SK-N-SH treated with all-trans-retinoic acid at 6 μM for 48 hours (cell line): ENCODE measurements at regions not wholly inside any gene's neighbourhood (a gene's known extent, or its start where the extent isn't known, plus 50 kb on each side); places are given as distances from the start of the nearest gene placed in this dataset.

Experiments
- ATAC-seq: fragments of 200-7000 bp; cut with Tn5 transposase; 3 replicates; pipeline ENCODE4 v1.9.1; 2020; ENCODE audit warnings: mild to moderate bottlenecking, moderate library complexity
- ARNTL ChIP-seq: fragments of 450-650 bp; formaldehyde crosslinking; IDR thresholded peaks from 2 replicates; pipeline ENCODE4 v1.5.0; 2020; ENCODE audit warnings: low read depth, mild to moderate bottlenecking, moderate library complexity, borderline replicate concordance
- BACH2 ChIP-seq: fragments of 250-450 bp; sonication (Bioruptor Pico); IDR thresholded peaks from 2 replicates; pipeline ENCODE4 v1.9.0; 2021; ENCODE audit warnings: mild to moderate bottlenecking, borderline replicate concordance
- CREB5 ChIP-seq: fragments of 250-450 bp; sonication (Bioruptor Pico); IDR thresholded peaks from 2 replicates; pipeline ENCODE4 v1.5.1; 2020; ENCODE audit warnings: low read depth, mild to moderate bottlenecking, moderate library complexity
- CSDC2 ChIP-seq: fragments of 250-450 bp; sonication (Bioruptor Pico); IDR thresholded peaks from 2 replicates; pipeline ENCODE4 v1.5.0; 2020; ENCODE audit warnings: mild to moderate bottlenecking, moderate library complexity
- CSRNP3 ChIP-seq: fragments of 250-450 bp; sonication (Bioruptor Pico); IDR thresholded peaks from 2 replicates; pipeline ENCODE4 v1.5.1; 2021; ENCODE audit warnings: mild to moderate bottlenecking, moderate library complexity
- ESRRG ChIP-seq: fragments of 250-450 bp; sonication (Bioruptor Pico); IDR thresholded peaks from 2 replicates; pipeline ENCODE4 v1.6.1; 2021; ENCODE audit warnings: mild to moderate bottlenecking
- GLIS3 ChIP-seq: fragments of 250-450 bp; sonication (Bioruptor Pico); IDR thresholded peaks from 2 replicates; pipeline ENCODE4 v1.5.0; 2020; ENCODE audit warnings: mild to moderate bottlenecking, moderate library complexity
- ISL1 ChIP-seq: fragments of 250-450 bp; sonication (Bioruptor Pico); IDR thresholded peaks from 2 replicates; pipeline ENCODE4 v2.1.2; 2022; ENCODE audit warnings: mild to moderate bottlenecking, moderate library complexity
- OSR1 ChIP-seq: fragments of 250-450 bp; sonication (Bioruptor Pico); IDR thresholded peaks from 2 replicates; pipeline ENCODE4 v1.8.0; 2022; ENCODE audit warnings: moderate library complexity, mild to moderate bottlenecking, inconsistent platforms
- PATZ1 ChIP-seq: fragments of 250-450 bp; sonication (Bioruptor Pico); IDR thresholded peaks from 2 replicates; pipeline ENCODE4 v1.8.0; 2020; ENCODE audit warnings: mild to moderate bottlenecking, moderate library complexity, borderline replicate concordance
- POU6F1 ChIP-seq: fragments of 250-450 bp; sonication (Bioruptor Pico); IDR thresholded peaks from 2 replicates; pipeline ENCODE4 v1.8.0; 2021; ENCODE audit warnings: low read depth, mild to moderate bottlenecking, moderate library complexity, borderline replicate concordance
- RARB ChIP-seq: fragments of 250-450 bp; sonication (Bioruptor Pico); IDR thresholded peaks from 2 replicates; pipeline ENCODE4 v1.8.0; 2021; ENCODE audit warnings: mild to moderate bottlenecking, moderate library complexity
- SNAI2 ChIP-seq: fragments of 250-450 bp; sonication (Bioruptor Pico); IDR thresholded peaks from 2 replicates; pipeline ENCODE4 v1.5.0; 2020; ENCODE audit warnings: mild to moderate bottlenecking, moderate library complexity
- TCF4 ChIP-seq: fragments of 250-450 bp; sonication (Bioruptor Pico); IDR thresholded peaks from 2 replicates; pipeline ENCODE4 v1.8.0; 2021; ENCODE audit warnings: mild to moderate bottlenecking, moderate library complexity, borderline replicate concordance
- ZC3H10 ChIP-seq: fragments of 250-450 bp; sonication (Bioruptor Pico); IDR thresholded peaks from 2 replicates; pipeline ENCODE4 v1.5.1; 2021; ENCODE audit warnings: mild to moderate bottlenecking, moderate library complexity
- ZFP3 ChIP-seq: fragments of 250-450 bp; sonication (Bioruptor Pico); IDR thresholded peaks from 2 replicates; pipeline ENCODE4 v1.5.0; 2020; ENCODE audit warnings: mild to moderate bottlenecking, moderate library complexity
- ZFP30 ChIP-seq: fragments of 450-650 bp; formaldehyde crosslinking; IDR thresholded peaks from 2 replicates; pipeline ENCODE4 v1.5.0; 2022; ENCODE audit warnings: mild to moderate bottlenecking, moderate library complexity
- ZNF565 ChIP-seq: fragments of 450-650 bp; formaldehyde crosslinking; conservative IDR thresholded peaks from 2 replicates; pipeline ENCODE4 v1.5.0; 2020; ENCODE audit warnings: low read depth, mild to moderate bottlenecking, moderate library complexity
- ZNF70 ChIP-seq: fragments of 450-650 bp; formaldehyde crosslinking; IDR thresholded peaks from 2 replicates; pipeline ENCODE4 v1.5.0; 2020; ENCODE audit warnings: mild to moderate bottlenecking, moderate library complexity
- ZNF8 ChIP-seq: fragments of 450-650 bp; formaldehyde crosslinking; IDR thresholded peaks from 2 replicates; pipeline ENCODE4 v1.5.0; 2020; ENCODE audit warnings: mild to moderate bottlenecking, moderate library complexity
- TF ChIP-seq, protein P1 (sequence below): fragments of 250-450 bp; sonication (Bioruptor Pico); IDR thresholded peaks from 2 replicates; pipeline ENCODE4 v1.5.0; 2020; ENCODE audit warnings: mild to moderate bottlenecking, moderate library complexity

GRCh38 chr6:44679438-44680201, 292.1 kb downstream of the CDC5L start:
- TF ChIP-seq OSR1 (no peak), CSRNP3 (CRISPR knock-in tag) (no peak), POU6F1 (CRISPR knock-in tag) (no peak), PATZ1 (CRISPR knock-in tag) (no peak), GLIS3 (no peak), TCF4 (CRISPR knock-in tag) (no peak), ESRRG (no peak), BACH2 (CRISPR knock-in tag) (no peak), ZC3H10 (CRISPR knock-in tag) (no peak), ZFP30 (CRISPR knock-in tag) (no peak), ISL1 (CRISPR knock-in tag) (no peak), CREB5 (CRISPR knock-in tag) (no peak), ZNF565 (no peak), RARB (CRISPR knock-in tag) (no peak), ARNTL (CRISPR knock-in tag) (no peak), SNAI2 (CRISPR knock-in tag) (no peak), ZFP3 (CRISPR knock-in tag) (no peak), ZNF70 (CRISPR knock-in tag) (no peak), CSDC2 (CRISPR knock-in tag) (no peak)
- TF ChIP-seq, protein P1, sequence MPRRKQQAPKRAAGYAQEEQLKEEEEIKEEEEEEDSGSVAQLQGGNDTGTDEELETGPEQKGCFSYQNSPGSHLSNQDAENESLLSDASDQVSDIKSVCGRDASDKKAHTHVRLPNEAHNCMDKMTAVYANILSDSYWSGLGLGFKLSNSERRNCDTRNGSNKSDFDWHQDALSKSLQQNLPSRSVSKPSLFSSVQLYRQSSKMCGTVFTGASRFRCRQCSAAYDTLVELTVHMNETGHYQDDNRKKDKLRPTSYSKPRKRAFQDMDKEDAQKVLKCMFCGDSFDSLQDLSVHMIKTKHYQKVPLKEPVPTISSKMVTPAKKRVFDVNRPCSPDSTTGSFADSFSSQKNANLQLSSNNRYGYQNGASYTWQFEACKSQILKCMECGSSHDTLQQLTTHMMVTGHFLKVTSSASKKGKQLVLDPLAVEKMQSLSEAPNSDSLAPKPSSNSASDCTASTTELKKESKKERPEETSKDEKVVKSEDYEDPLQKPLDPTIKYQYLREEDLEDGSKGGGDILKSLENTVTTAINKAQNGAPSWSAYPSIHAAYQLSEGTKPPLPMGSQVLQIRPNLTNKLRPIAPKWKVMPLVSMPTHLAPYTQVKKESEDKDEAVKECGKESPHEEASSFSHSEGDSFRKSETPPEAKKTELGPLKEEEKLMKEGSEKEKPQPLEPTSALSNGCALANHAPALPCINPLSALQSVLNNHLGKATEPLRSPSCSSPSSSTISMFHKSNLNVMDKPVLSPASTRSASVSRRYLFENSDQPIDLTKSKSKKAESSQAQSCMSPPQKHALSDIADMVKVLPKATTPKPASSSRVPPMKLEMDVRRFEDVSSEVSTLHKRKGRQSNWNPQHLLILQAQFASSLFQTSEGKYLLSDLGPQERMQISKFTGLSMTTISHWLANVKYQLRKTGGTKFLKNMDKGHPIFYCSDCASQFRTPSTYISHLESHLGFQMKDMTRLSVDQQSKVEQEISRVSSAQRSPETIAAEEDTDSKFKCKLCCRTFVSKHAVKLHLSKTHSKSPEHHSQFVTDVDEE (CRISPR knock-in tag), result no peak
- ATAC-seq, result no peak

DNA sequence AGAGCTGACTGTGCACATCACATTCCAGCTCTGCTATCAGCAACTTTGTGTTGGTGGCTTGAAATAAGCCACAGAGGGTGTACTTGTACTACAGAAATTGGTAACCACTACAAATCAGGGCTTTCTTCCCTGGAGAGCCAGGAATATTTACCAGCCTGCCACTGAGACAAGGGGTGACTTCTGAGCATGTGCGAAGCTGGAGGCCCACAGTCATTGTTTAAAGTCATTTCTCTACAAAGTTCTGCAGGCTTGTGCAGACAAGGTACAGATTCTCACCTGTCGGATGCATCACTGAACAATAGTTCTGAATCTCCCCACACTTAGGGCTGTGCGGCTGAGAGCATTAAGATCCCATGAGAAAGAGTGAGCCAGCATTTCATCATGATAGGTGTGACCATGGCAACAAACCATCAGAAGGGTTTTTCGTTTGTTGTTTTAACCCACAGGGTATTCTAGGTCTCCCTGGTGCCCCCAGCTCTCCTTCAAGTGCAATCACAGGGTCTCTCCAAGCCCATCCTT, 292.8 kb downstream of the CDC5L start:
- no peak for ATAC-seq
- TF ChIP-seq SNAI2 (CRISPR knock-in tag) (no peak), CREB5 (CRISPR knock-in tag) (no peak), ZFP3 (CRISPR knock-in tag) (no peak), TCF4 (CRISPR knock-in tag) (no peak), OSR1 (no peak), ZFP30 (CRISPR knock-in tag) (no peak), ISL1 (CRISPR knock-in tag) (no peak), POU6F1 (CRISPR knock-in tag) (no peak), ZNF8 (CRISPR knock-in tag) (no peak), PATZ1 (CRISPR knock-in tag) (no peak)
- TF ChIP-seq, protein P1 (CRISPR knock-in tag), result no peak
